H1 (cell line): ENCODE measurements at regions not wholly inside any gene's neighbourhood (a gene's known extent, or its start where the extent isn't known, plus 50 kb on each side); places are given as distances from the start of the nearest gene placed in this dataset.
"Not testable (repeated sequence)": the region's sequence is repeated elsewhere in the genome, so short reads cannot be mapped to it uniquely, and the experiment has no call there.

Source experiments
- CTCF ChIA-PET: fragments of 300-600 bp; sonication (Branson Sonifier 250); formaldehyde crosslinking; loops from one replicate; lab custom pipeline; 2021; ENCODE audit not compliant: partially characterized antibody; lab: Charles Lee
- POLR2A ChIA-PET: fragments of 300-600 bp; sonication (Branson Sonifier 250); formaldehyde crosslinking; loops from one replicate; lab custom pipeline; 2021; ENCODE audit warnings: inconsistent platforms; ENCODE audit not compliant: partially characterized antibody; lab: Charles Lee
- DNase-seq, 2 experiments: peaks; one replicate each; pipeline versions ENCODE4 v3.0.0 to v3.0.0-alpha.2; 2010 to 2022; ENCODE audit warnings: low spot score in 2 of 2, low read depth in 1 of 2, mixed read lengths in 1 of 2
- FAIRE-seq: peaks from 2 replicates; lab custom pipeline; 2011; peaks lifted over from hg19 to GRCh38; lab: Jason Lieb, UNC
- H2AFZ ChIP-seq: 2 replicates; pipeline ENCODE4 v1.8.1; 2012; ENCODE audit warnings: low read length, inconsistent platforms
- H2AK5ac ChIP-seq: 2 replicates; pipeline ENCODE4 v1.6.1; 2013; ENCODE audit warnings: low read depth, low read length
- H2BK120ac ChIP-seq: replicated peaks from 2 replicates; pipeline ENCODE3; 2013; ENCODE audit warnings: low read depth, low read length, inconsistent platforms
- H2BK12ac ChIP-seq: 2 replicates; pipeline ENCODE4 v1.6.1; 2013; ENCODE audit warnings: low read depth, low read length
- H2BK15ac ChIP-seq: 2 replicates; pipeline ENCODE4 v1.6.1; 2013; ENCODE audit warnings: low read length
- H2BK20ac ChIP-seq: 2 replicates; pipeline ENCODE4 v1.6.1; 2013; ENCODE audit warnings: low read length
- H2BK5ac ChIP-seq: 2 replicates; pipeline ENCODE4 v1.6.1; 2013; ENCODE audit warnings: low read depth, low read length
- H3K14ac ChIP-seq: 2 replicates; pipeline ENCODE4 v1.6.1; 2013; ENCODE audit warnings: inconsistent platforms; ENCODE audit not compliant: insufficient read length
- H3K18ac ChIP-seq: 2 replicates; pipeline ENCODE4 v1.6.1; 2013; ENCODE audit warnings: low read length; ENCODE audit errors: extremely low read depth
- H3K23ac ChIP-seq: 2 replicates; pipeline ENCODE4 v1.6.1; 2013; ENCODE audit warnings: inconsistent platforms; ENCODE audit not compliant: insufficient read length
- H3K23me2 ChIP-seq: 2 replicates; pipeline ENCODE4 v1.6.1; 2013; ENCODE audit warnings: low read depth, low read length
- H3K27ac ChIP-seq: 2 replicates; pipeline ENCODE4 v1.6.1; 2011; ENCODE audit warnings: low read depth, low read length, inconsistent platforms
- H3K27me3 ChIP-seq, 4 experiments: replicated peaks in 1 of 4; 1 replicate in 1 of 4; 2 replicates in 3 of 4; pipeline versions ENCODE4 v1.6.1 to v1.8.1; 2011 to 2013; ENCODE audit warnings: low read length in 3 of 4, mild to moderate bottlenecking in 3 of 4, inconsistent platforms in 2 of 4, mixed read lengths in 2 of 4, moderate library complexity in 1 of 4; ENCODE audit not compliant: control insufficient read depth in 3 of 4, insufficient read depth in 3 of 4; ENCODE audit errors: extremely low read depth in 1 of 4
- H3K36me3 ChIP-seq, 4 experiments: 2 replicates each; pipeline versions ENCODE4 v1.6.1 to v1.8.1; 2011 to 2013; ENCODE audit warnings: mild to moderate bottlenecking in 4 of 4, low read length in 3 of 4, moderate library complexity in 2 of 4, control low read depth in 1 of 4, inconsistent platforms in 1 of 4; ENCODE audit not compliant: insufficient read depth in 4 of 4, control insufficient read depth in 2 of 4
- H3K4ac ChIP-seq: replicated peaks from 2 replicates; pipeline ENCODE3; 2013; ENCODE audit warnings: low read length, low read depth, mixed read lengths, inconsistent platforms; ENCODE audit not compliant: insufficient read length
- H3K4me1 ChIP-seq, 4 experiments: replicated peaks in 1 of 4; 1 replicate in 1 of 4; 2 replicates in 3 of 4; pipeline versions ENCODE4 v1.6.1 to v1.8.1; 2011 to 2013; ENCODE audit warnings: low read length in 3 of 4, inconsistent platforms in 2 of 4, mixed read lengths in 1 of 4; ENCODE audit not compliant: insufficient read depth in 4 of 4, control insufficient read depth in 3 of 4
- H3K4me2 ChIP-seq, 2 experiments: 2 replicates each; pipeline versions ENCODE4 v1.6.1 to v1.8.1; 2011 to 2013; ENCODE audit warnings: low read depth in 2 of 2, low read length in 2 of 2, control low read depth in 1 of 2, inconsistent platforms in 1 of 2, mild to moderate bottlenecking in 1 of 2; ENCODE audit not compliant: insufficient read depth in 1 of 2
- H3K4me3 ChIP-seq, 4 experiments: fragments of 200-600, 300-600 bp in 1 of 4; sonication (generic), shearing (Covaris generic), sonication (Bioruptor Twin) in 1 of 4; 2 replicates each; pipeline versions ENCODE4 v1.5.1 to v1.8.1; 2011 to 2016; ENCODE audit warnings: low read length in 4 of 4, low read depth in 3 of 4, control low read depth in 2 of 4, inconsistent platforms in 2 of 4, mild to moderate bottlenecking in 2 of 4, mixed read lengths in 1 of 4, moderate library complexity in 1 of 4; ENCODE audit not compliant: insufficient read depth in 2 of 4; ENCODE audit errors: extremely low read depth in 1 of 4
- H3K56ac ChIP-seq: replicated peaks from 2 replicates; pipeline ENCODE3; 2013; ENCODE audit warnings: low read depth, mild to moderate bottlenecking, mixed read lengths, low read length, inconsistent platforms; ENCODE audit not compliant: insufficient read length
- H3K79me1 ChIP-seq: 2 replicates; pipeline ENCODE4 v1.6.1; 2013; ENCODE audit warnings: low read depth, low read length, control low read depth
- H3K79me2 ChIP-seq, 2 experiments: 2 replicates each; pipeline versions ENCODE4 v1.6.1 to v1.8.1; 2012 to 2013; ENCODE audit warnings: low read length in 2 of 2, mild to moderate bottlenecking in 2 of 2, inconsistent platforms in 1 of 2; ENCODE audit not compliant: insufficient read depth in 2 of 2, control insufficient read depth in 1 of 2
- H3K9ac ChIP-seq, 4 experiments: replicated peaks in 1 of 4; 1 replicate in 1 of 4; 2 replicates in 3 of 4; pipeline versions ENCODE4 v1.6.1 to v1.8.1; 2011 to 2013; ENCODE audit warnings: low read depth in 3 of 4, low read length in 3 of 4, control low read depth in 2 of 4, mild to moderate bottlenecking in 2 of 4, moderate library complexity in 2 of 4, inconsistent platforms in 1 of 4; ENCODE audit errors: extremely low read depth in 1 of 4
- H3K9me3 ChIP-seq, 2 experiments: 2 replicates each; pipeline versions ENCODE4 v1.6.1 to v1.8.1; 2012 to 2013; ENCODE audit warnings: mild to moderate bottlenecking in 2 of 2, moderate library complexity in 2 of 2, control low read depth in 1 of 2, inconsistent platforms in 1 of 2, low read depth in 1 of 2, low read length in 1 of 2, mixed read lengths in 1 of 2; ENCODE audit not compliant: insufficient read depth in 2 of 2
- H4K20me1 ChIP-seq, 2 experiments: replicated peaks in 1 of 2; 2 replicates each; pipeline versions ENCODE3 to v1.8.1; 2011 to 2013; ENCODE audit warnings: inconsistent platforms in 2 of 2, low read length in 2 of 2, mild to moderate bottlenecking in 1 of 2; ENCODE audit not compliant: insufficient read depth in 2 of 2, control insufficient read depth in 1 of 2
- H4K5ac ChIP-seq: 2 replicates; pipeline ENCODE4 v1.6.1; 2013; ENCODE audit warnings: low read length, low read depth, mixed read lengths, inconsistent platforms; ENCODE audit not compliant: insufficient read length
- H4K8ac ChIP-seq: 2 replicates; pipeline ENCODE4 v1.8.0; 2013; ENCODE audit warnings: mild to moderate bottlenecking, moderate library complexity, low read length, inconsistent platforms; ENCODE audit not compliant: insufficient read depth; ENCODE audit errors: extremely low read depth
- H4K91ac ChIP-seq: replicated peaks from 2 replicates; pipeline ENCODE3; 2013; ENCODE audit warnings: low read length, mixed read lengths, inconsistent platforms; ENCODE audit not compliant: insufficient read length
- WGBS, 2 experiments: shearing (Covaris generic) in 1 of 2; methylation state at CpG; one replicate each; pipeline versions ENCODE4 v1.1.6 to v1.1.7; 2013 to 2015; ENCODE audit warnings: low lambda C conversion rate in 2 of 2, mixed read lengths in 2 of 2, inconsistent platforms in 1 of 2, low coverage in 1 of 2, missing lambda C conversion rate in 1 of 2; ENCODE audit not compliant: insufficient replicate concordance in 2 of 2, insufficient coverage in 1 of 2, insufficient read length in 1 of 2; ENCODE audit errors: extremely low coverage in 1 of 2, missing lambda C conversion rate in 1 of 2; 5-methylcytosine and 5-hydroxymethylcytosine counted together

DNA sequence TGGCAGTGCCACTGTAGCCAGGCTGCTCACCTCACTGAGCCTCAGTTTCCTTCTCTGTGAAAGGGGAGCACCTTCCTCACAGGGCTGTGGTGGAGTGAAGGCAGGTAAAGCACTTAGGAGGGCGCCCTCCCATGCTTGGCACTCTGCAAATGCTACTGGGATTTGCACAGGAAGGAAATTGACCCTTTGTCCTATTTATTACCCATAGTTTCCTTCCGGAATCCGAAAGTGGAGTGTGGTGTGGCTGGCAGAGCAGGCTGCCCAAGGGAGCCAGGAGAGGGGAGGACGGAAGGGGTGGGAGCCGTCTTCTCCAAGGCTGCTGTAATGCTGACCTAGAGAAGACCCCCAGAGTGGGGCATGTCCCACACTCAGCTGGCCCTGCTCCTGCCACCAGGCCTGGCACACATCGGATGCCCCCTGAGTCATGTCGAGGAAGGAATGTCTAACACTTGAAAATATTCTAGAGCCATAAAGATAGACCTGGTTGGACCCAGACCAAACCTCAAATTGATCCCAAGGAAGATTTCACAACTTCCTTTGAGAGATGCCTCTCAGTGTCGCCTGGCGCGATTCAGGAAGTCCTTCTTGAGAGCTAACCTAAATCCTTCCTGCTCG, 107.3 kb downstream of the TNFRSF13B start:
- H2BK20ac ChIP-seq, H3K4me2 ChIP-seq, H3K79me1 ChIP-seq, H4K5ac ChIP-seq, H3K27me3 ChIP-seq, H3K4me3 ChIP-seq, H3K36me3 ChIP-seq, H2BK5ac ChIP-seq, H3K4me1 ChIP-seq, H2BK120ac ChIP-seq, H3K23ac ChIP-seq, H3K18ac ChIP-seq, POLR2A ChIA-PET, H3K9ac ChIP-seq, DNase-seq, CTCF ChIA-PET, H3K56ac ChIP-seq, H3K79me2 ChIP-seq, H2AK5ac ChIP-seq, H4K91ac ChIP-seq, H4K8ac ChIP-seq, H3K23me2 ChIP-seq, H3K9me3 ChIP-seq, H2BK15ac ChIP-seq, FAIRE-seq, H3K14ac ChIP-seq, H3K27ac ChIP-seq, H4K20me1 ChIP-seq, H2AFZ ChIP-seq, H3K4ac ChIP-seq, H2BK12ac ChIP-seq: not testable (repeated sequence)
- WGBS, 2 experiments: no CpG with 5 or more reads among the region's 11 CpGs
